Aorta (tissue), 5 donors: ENCODE measurements at regions not wholly inside any gene's neighbourhood (a gene's known extent, or its start where the extent isn't known, plus 50 kb on each side); places are given as distances from the start of the nearest gene placed in this dataset.
A peak's percentile ranks its signal among the peaks of the same experiment; 100 is the strongest.

Experiments used
- ATAC-seq: fragments of 200-7000 bp; cut with Tn5 transposase; one replicate; pipeline ENCODE4 v1.9.1; 2022; ENCODE audit warnings: moderate library complexity; ENCODE audit not compliant: low FRiP score
- DNase-seq, 2 donors: peaks; one replicate each; pipeline ENCODE4 v3.0.0-alpha.2; 2020
- H3K27ac ChIP-seq, 2 donors: one replicate each; pipeline ENCODE4 v1.5.1; 2013; ENCODE audit warnings: low read length in 2 of 2, mild to moderate bottlenecking in 2 of 2, moderate library complexity in 2 of 2, control low read depth in 1 of 2, inconsistent platforms in 1 of 2, low read depth in 1 of 2
- H3K27me3 ChIP-seq, 2 donors: one replicate each; pipeline ENCODE4 v1.6.1; 2013; ENCODE audit warnings: control low read depth in 1 of 2, low read length in 1 of 2, mild to moderate bottlenecking in 1 of 2, moderate library complexity in 1 of 2; ENCODE audit not compliant: insufficient read depth in 2 of 2, control insufficient read depth in 1 of 2
- H3K36me3 ChIP-seq, 2 donors: one replicate each; pipeline ENCODE4 v1.6.1; 2013; ENCODE audit warnings: control low read depth in 1 of 2, low read length in 1 of 2, mild to moderate bottlenecking in 1 of 2; ENCODE audit not compliant: insufficient read depth in 2 of 2, control insufficient read depth in 1 of 2
- H3K4me1 ChIP-seq, 2 donors: one replicate each; pipeline ENCODE4 v1.6.1; 2013; ENCODE audit warnings: low read length in 2 of 2, control low read depth in 1 of 2, mild to moderate bottlenecking in 1 of 2, moderate library complexity in 1 of 2; ENCODE audit not compliant: insufficient read depth in 2 of 2, control insufficient read depth in 1 of 2
- H3K4me3 ChIP-seq, 2 donors: one replicate each; pipeline ENCODE4 v1.5.1; 2013; ENCODE audit warnings: low read length in 2 of 2, control low read depth in 1 of 2, mild to moderate bottlenecking in 1 of 2
- H3K9me3 ChIP-seq: one replicate; pipeline ENCODE4 v1.6.1; 2013; ENCODE audit warnings: mild to moderate bottlenecking, low read length; ENCODE audit not compliant: control insufficient read depth
- WGBS, 2 donors: extraction: QIAGEN DNeasy Blood & Tissue Kit; methylation state at CpG; one replicate each; pipeline ENCODE4 v1.1.7; 2013; 5-methylcytosine and 5-hydroxymethylcytosine counted together
- intact Hi-C, 2 donors: fragments of 100-400 bp; cut with DNase I; formaldehyde crosslinking; loops; one replicate each; pipeline versions ENCODE4 v1.14.2 to v1.15.0; 2022
- donor health status: healthy with polysubstance abuse.
- donor health status: Bipolar disorder and iron deficiency.
- donor health status: DM: no; HTN: no; CAD: no.
- donor health status: DM: no; HTN: no; CAD: no.
- donor health status: DM: yes; HTN: yes; CAD: no.

DNA sequence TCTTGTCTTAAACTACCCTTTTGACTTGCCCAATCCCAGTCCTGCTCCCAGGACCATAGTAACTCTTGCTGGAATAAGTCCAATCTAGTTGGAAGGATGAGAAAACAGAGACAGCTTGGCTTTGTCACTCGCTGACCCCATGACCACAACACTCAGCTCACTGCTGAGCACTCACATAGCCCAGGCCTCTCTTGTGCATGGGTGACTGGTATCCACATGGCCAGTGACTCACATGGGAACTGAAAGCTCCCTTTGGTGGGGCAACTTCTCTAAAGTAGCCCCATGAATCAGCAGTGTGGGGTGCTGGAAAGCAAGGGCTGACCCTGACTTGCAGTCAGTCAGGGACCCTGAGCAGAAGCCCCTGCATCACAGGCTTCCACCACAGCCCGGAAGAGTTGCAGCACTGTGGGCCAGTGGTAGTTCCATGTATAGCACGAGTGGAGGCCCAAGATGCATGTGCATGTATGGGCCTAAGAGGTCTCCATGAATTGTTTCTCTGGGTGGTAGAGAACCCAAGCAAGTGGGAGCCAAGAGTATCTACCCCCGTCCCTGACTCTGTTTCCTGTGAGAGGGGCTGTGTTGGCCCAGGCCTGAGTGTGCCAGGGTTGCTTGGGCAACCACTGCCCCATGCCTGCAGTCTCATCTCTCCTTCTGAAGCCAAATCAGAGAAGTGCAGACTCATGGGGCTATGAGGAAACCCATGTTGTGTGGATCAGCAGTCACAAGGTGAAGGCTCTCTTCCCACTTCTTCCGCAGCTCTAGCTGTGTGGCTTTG lies 62.1 kb upstream of the XCR1 start:
- Histone ChIP-seq H3K36me3 (no peaks in the 10 kb centered on the region), H3K27me3 (no peaks in the 10 kb centered on the region), H3K27ac (no peak overlapping the region), H3K9me3 (no peaks in the 10 kb centered on the region), H3K4me3 (no peak overlapping the region), H3K4me1 (no peaks in the 10 kb centered on the region)
- intact Hi-C loops, result no loop called here
- ATAC-seq (peak; percentile 71), DNase-seq (peak; percentile 79 to 90)
- WGBS, 2 donors, result 92 to 94% methylated on average over 5 of the region's 5 CpGs

DNA sequence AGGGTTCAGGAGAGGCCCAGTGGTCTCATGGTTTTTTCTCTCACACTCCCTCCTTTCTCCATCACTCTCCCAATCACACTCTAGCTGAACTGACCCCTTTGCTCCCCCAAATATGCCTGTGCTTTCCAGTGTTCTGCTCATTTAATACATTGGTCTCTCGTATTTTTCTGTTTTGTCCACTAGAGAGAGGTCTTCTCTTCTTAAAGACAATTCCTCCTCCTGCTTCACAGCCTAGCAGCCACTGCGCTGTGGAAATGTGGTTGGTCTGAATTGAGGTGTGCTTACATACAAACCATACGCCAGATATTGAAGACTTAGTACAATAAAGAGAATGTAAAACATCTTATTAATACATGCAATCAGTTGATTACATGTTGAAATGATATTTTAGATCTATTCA lies 60.6 kb upstream of the XCR1 start:
- intact Hi-C loops, result no loop called here
- H3K9me3 ChIP-seq, result no peaks in the 10 kb centered on the region
- no peaks in the 10 kb centered on the region for H3K4me1 ChIP-seq
- no peak overlapping the region for H3K4me3 ChIP-seq
- no peak for DNase-seq
- H3K36me3 ChIP-seq, result no peaks in the 10 kb centered on the region
- H3K27ac ChIP-seq, result no peak overlapping the region
- no peaks in the 10 kb centered on the region for H3K27me3 ChIP-seq
- WGBS, 2 donors, result 59 to 61% methylated on average over 3 of the region's 3 CpGs
- peak; percentile 59 for ATAC-seq

- intact Hi-C loops, result no loop called here
- no peaks in the 10 kb centered on the region for H3K36me3 ChIP-seq
- ATAC-seq (no peak), DNase-seq (no peak)
- H3K27ac ChIP-seq, result no peak overlapping the region
- 63 to 67% methylated on average over 5 of the region's 5 CpGs for WGBS, 2 donors
- no peaks in the 10 kb centered on the region for H3K27me3 ChIP-seq
- H3K4me1 ChIP-seq, result no peaks in the 10 kb centered on the region
- H3K9me3 ChIP-seq, result no peaks in the 10 kb centered on the region
- H3K4me3 ChIP-seq, result no peak overlapping the region
These were observed 59.7 kb upstream of the XCR1 start for GRCh38 chr3:46086986-46087385.

DNA sequence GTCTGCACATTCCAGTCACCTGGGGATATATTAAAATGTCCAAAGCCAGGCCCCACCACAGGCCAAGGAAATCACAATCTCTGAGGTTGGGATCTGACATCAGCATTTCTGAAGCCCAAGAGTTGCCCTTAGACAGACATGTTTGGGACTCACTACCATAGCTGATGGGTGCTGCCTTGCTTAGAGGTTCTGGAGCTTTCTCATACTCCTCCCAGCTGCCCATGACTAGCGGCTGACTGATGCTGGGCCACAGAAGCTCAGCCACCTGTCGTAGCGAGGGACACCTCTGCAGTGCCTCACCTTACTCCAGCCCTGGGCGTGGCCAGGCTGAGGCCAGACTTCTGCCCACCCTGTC lies 58.8 kb upstream of the XCR1 start:
- Histone ChIP-seq H3K27me3 (no peaks in the 10 kb centered on the region), H3K36me3 (no peaks in the 10 kb centered on the region), H3K27ac (no peak overlapping the region), H3K9me3 (no peaks in the 10 kb centered on the region), H3K4me3 (no peak overlapping the region), H3K4me1 (no peaks in the 10 kb centered on the region)
- no peak for ATAC-seq
- WGBS, 2 donors, result 96 to 97% methylated on average over 4 of the region's 4 CpGs
- intact Hi-C loops, result no loop called here
- no peak for DNase-seq

DNA sequence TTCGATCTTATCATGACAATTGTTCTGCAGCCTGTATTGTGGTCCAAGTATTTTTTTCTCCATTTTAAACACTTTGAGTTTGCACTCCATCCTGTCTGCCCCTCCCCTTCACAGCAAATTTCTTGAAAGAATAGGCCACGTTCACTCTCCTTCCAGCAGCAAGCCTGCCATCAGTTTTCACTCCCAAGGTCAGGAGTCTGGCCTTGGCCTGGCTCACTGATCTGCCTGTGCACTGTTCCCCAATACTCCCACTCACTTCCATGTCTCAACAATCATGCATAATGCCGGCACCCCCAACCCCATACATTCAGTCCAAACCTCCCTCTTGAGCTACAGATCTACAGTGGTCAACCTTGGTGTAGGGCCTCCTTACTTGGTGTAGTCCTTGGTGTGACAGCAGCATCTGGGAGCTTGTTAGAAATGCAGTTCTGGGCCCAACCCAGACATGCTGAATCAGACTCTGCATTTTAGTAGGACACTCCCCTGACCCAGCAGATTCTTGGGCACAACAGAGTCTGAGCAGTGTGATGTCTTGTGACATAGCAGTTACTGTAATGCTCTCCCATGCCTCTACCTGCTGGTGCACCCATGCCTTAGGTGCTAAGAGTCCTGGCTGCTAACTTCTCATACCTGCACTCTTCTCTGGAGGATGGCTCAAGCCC lies 58.3 kb upstream of the XCR1 start:
- no peaks in the 10 kb centered on the region for H3K36me3 ChIP-seq
- no peaks in the 10 kb centered on the region for H3K9me3 ChIP-seq
- DNase-seq, result no peak
- no peaks in the 10 kb centered on the region for H3K4me1 ChIP-seq
- no peak overlapping the region for H3K27ac ChIP-seq
- H3K27me3 ChIP-seq, result no peaks in the 10 kb centered on the region
- H3K4me3 ChIP-seq, result no peak overlapping the region
- no peak for ATAC-seq
- WGBS, 2 donors, result 51 to 85% methylated on average over 3 of the region's 3 CpGs
- intact Hi-C loops, result no loop called here

DNA sequence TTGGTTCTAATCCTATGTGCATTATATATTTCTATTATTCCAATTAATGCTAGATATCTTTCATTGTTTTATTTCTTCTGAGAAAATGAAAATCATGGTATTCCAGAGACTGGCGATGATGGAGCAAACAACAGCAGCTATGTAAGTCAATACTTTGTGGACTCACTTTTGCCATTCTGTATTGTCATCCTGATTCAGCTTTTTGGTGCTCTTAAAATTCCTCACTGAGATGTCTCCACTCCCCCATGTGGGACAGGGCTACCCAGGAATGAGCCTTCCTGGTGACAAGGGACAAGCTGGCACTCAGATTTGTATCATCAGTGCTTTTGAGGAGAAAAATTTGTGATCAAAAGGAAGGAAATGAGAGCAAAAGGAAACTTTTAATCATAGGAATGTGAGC lies 56.7 kb upstream of the XCR1 start:
- intact Hi-C loops, result loop anchor here in 1 of 2 donors (5.0 kb wide), 1 partner anchor 37 kb away; no protein-coding TSS in a partner anchor
- ATAC-seq (no peak), DNase-seq (no peak)
- H3K9me3 ChIP-seq, result no peaks in the 10 kb centered on the region
- no peak overlapping the region for H3K4me3 ChIP-seq
- H3K27me3 ChIP-seq, result no peaks in the 10 kb centered on the region
- no peak overlapping the region for H3K27ac ChIP-seq
- no peaks in the 10 kb centered on the region for H3K4me1 ChIP-seq
- 95 to 96% methylated on average over 1 of the region's 1 CpG for WGBS, 2 donors
- H3K36me3 ChIP-seq, result no peaks in the 10 kb centered on the region

GRCh38 chr3:46082849-46083248 lies 55.6 kb upstream of the XCR1 start:
- intact Hi-C loops, result loop anchor here in 1 of 2 donors (5.0 kb wide), 1 partner anchor 36 kb away; no protein-coding TSS in a partner anchor

GRCh38 chr3:46082021-46082420 lies 54.7 kb upstream of the XCR1 start:
- intact Hi-C loops, result loop anchor here in 1 of 2 donors (5.0 kb wide), 1 partner anchor 35 kb away; no protein-coding TSS in a partner anchor
- 85 to 91% methylated on average over 2 of the region's 2 CpGs for WGBS, 2 donors
- no peak overlapping the region for H3K4me3 ChIP-seq
- H3K9me3 ChIP-seq, result no peaks in the 10 kb centered on the region
- ATAC-seq (no peak), DNase-seq (no peak)
- no peaks in the 10 kb centered on the region for H3K4me1 ChIP-seq
- H3K27ac ChIP-seq, result no peak overlapping the region
- H3K36me3 ChIP-seq, result no peaks in the 10 kb centered on the region
- H3K27me3 ChIP-seq, result no peaks in the 10 kb centered on the region

More at GRCh38 chr3:46082849-46083248, 55.6 kb upstream of the XCR1 start:
- Histone ChIP-seq H3K36me3 (no peaks in the 10 kb centered on the region), H3K27ac (no peak overlapping the region), H3K9me3 (no peaks in the 10 kb centered on the region), H3K4me3 (no peak overlapping the region), H3K4me1 (no peaks in the 10 kb centered on the region), H3K27me3 (no peaks in the 10 kb centered on the region)
- no peak for DNase-seq
- 94 to 96% methylated on average over 1 of the region's 1 CpG for WGBS, 2 donors
- ATAC-seq, result no peak

- intact Hi-C loops, result loop anchor here in 1 of 2 donors (5.0 kb wide), 1 partner anchor 34 kb away; no protein-coding TSS in a partner anchor
- DNase-seq, result no peak
These were observed 53.7 kb upstream of the XCR1 start for GRCh38 chr3:46080969-46081345.

More at GRCh38 chr3:46080969-46081345, 53.7 kb upstream of the XCR1 start:
- Histone ChIP-seq H3K36me3 (no peaks in the 10 kb centered on the region), H3K27me3 (no peaks in the 10 kb centered on the region), H3K9me3 (no peaks in the 10 kb centered on the region), H3K27ac (no peak overlapping the region), H3K4me1 (no peaks in the 10 kb centered on the region), H3K4me3 (no peak overlapping the region)
- WGBS, 2 donors, result 39 to 47% methylated on average over 2 of the region's 2 CpGs
- ATAC-seq, result peak; percentile 33
